ACHN (cell line): ENCODE measurements at regions not wholly inside any gene's neighbourhood (a gene's known extent, or its start where the extent isn't known, plus 50 kb on each side); places are given as distances from the start of the nearest gene placed in this dataset.
"Not testable (repeated sequence)": the region's sequence is repeated elsewhere in the genome, so short reads cannot be mapped to it uniquely, and the experiment has no call there.

Experiments
- DNase-seq: peaks from one replicate; pipeline ENCODE4 v3.0.0-alpha.2; 2015
- in situ Hi-C: cut with HindIII; loops from 2 replicates; pipeline ENCODE4 v1.10.0; 2017; ENCODE audit warnings: low sequenced_read_pairs, low pct_ligation_motif_present, low pct_unique_long_range_greater_than_20kb

- in situ Hi-C loops: no loop called here
- DNase-seq: no peak
These were observed 1437.2 kb downstream of the LRFN5 start for GRCh38 chr14:43043850-43044249.

DNA sequence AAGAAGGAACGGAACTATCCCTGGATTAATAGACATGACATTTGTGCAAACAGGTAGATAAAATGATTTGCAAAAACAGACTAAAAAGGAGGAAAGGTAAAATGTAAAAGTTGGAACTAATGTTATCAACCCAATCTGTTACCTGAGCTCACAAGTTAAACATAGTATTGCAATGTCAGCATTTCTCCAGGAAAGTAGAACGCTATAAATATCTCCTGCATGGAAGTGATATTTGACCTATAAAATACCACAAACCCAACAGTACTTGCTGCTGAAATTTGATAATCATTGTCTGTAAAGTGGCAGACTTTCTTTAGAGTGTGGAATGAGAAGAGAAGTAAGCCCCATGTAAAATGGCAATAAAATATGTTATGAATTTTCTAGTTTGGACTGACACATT, 1435.7 kb downstream of the LRFN5 start:
- no peak for DNase-seq
- in situ Hi-C loops: no loop called here

DNA sequence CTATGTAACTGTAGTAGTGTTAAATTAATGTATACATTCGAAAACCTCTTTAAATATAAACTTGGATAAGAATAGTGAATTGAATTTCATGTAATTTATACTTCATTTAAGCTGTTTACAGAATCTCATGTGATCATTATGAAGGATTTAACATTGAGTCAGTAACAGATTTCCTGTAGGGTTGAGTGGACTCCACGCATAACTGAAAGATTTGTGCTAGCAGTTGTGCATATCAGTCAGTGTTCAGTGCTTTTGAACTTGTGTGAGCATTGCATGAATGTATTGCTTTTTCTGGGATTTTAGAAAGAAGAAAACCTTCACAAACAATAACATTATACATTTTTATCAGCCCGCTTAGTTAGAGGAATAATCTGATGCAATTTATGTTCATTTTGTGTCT, 1435.3 kb downstream of the LRFN5 start:
- DNase-seq: no peak
- in situ Hi-C loops: no loop called here

DNA sequence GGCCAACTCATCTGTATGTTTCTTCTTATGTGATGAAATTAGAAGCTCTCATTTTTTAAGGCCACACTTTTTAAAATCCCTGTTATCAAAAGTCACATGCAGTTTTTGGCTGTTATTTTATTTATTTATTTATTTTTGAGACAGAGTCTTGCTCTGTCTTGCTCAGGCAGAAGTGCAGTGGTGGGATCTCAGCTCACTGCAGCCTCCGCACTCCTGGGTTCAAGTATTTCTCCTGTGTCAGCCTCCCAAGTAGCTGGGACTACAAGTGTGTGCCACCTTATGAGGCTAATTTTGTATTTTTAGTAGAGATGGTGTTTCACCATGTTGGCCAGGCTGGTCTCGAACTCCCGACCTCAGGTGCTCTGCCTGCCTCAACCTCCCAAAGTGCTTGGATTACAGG, 1434.5 kb downstream of the LRFN5 start:
- in situ Hi-C loops: no loop called here
- DNase-seq: no peak

DNA sequence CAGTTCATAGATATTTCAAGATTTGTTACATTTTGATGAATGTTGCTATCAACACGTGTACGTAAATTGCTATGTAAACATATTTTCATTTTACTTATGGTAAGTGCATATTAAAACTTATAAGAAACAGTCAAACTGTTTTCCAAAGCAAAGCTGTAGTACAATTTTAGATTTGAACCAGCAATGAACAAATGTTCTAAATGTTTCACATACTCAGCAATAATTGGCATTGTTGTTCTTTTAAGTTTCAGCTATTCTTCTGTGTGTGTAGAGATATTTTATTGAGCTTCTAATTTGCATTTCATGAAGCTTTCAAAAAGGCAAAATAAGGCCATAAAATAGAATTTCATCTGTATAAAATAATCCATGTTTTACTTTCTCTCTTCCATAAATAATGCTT, 1433.2 kb downstream of the LRFN5 start:
- in situ Hi-C loops: no loop called here
- no peak for DNase-seq

GRCh38 chr14:43031598-43031997, 1424.9 kb downstream of the LRFN5 start:
- in situ Hi-C loops: no loop called here
- peak; percentile 26 for DNase-seq

DNA sequence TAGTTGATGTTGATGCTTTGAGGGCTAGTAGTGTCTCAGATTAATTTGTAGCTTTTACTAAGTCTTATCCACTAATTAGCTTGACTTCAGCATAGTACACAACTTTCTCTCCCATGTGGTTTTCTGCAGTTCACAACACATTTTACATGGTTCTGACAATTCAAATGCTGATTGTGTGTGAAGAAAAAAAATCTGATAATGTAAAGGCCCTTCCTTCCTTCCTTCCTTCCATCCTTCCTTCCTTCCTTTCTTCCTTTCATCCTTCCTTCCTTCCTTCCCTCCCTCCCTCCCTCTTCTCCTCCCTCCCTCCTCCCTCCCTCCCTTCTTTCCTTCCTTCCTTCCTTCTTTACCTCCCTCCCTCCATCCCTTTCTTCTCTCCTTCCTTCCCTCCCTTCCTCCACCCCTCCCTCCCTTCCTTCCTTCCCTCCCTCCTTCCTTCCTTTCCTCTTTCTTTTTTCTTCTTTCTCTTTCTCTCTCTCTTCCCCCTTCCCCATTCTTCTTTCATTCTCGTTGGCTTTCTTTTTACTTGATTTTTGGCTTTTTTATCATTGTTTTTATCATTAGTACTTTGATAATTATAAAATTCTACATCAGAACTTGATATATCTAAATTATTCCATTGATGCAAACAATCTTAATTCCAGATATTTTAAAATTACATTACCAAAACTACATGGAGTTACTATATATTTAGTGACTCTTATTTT, 1415.6 kb downstream of the LRFN5 start:
- in situ Hi-C loops: no loop called here
- no peak for DNase-seq

DNA sequence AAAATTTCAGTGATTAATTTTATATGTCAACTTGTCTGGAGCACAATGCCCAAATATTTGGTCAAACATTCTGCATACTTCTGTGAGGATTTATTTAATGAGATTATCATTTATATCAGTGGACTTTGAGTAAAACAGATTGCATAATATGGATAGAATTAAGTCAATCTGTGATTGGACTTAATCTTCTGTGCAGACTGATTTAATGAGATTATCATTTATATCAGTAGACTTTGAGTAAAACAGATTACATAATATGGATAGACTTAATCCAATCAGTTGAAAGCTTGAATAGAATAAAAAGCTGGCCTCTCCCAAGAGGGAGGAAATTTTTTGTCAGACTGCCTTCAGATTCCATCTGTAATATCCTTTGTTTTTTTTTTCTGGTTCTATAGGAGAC, 1413.2 kb downstream of the LRFN5 start:
- in situ Hi-C loops: no loop called here
- no peak for DNase-seq

GRCh38 chr14:43014338-43014737, 1407.7 kb downstream of the LRFN5 start:
- no peak for DNase-seq
- in situ Hi-C loops: no loop called here

- DNase-seq: no peak
- in situ Hi-C loops: no loop called here
These were observed 1406.1 kb downstream of the LRFN5 start for GRCh38 chr14:43012817-43013216.

GRCh38 chr14:43005807-43006206, 1399.1 kb downstream of the LRFN5 start:
- in situ Hi-C loops: no loop called here
- peak; percentile 19 for DNase-seq

- DNase-seq: no peak
- in situ Hi-C loops: no loop called here
These were observed 1397.2 kb downstream of the LRFN5 start for GRCh38 chr14:43003845-43004244.

DNA sequence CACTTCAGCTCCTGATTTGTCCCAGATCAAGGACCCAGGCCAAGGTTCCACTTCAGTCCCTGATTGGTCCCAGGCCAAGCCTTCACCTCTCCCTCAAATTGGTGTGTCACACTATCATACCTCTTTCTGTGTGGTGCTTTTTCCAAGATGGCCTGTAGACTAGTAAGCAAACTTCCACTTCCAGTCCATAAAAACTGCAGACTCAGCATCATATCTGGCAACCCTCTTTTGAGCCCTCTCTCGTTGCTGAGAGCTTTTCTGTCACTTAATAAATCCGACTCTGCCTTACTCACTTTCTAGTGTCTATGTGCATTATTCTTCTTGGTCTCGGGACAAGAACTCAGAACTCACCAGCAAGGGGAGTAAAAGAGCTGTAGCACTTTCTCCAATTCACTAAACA, 1395.1 kb downstream of the LRFN5 start:
- no peak for DNase-seq
- in situ Hi-C loops: no loop called here

GRCh38 chr14:42994051-42994736, 1387.5 kb downstream of the LRFN5 start:
- no peak for DNase-seq
- in situ Hi-C loops: no loop called here

GRCh38 chr14:42992930-42993329, 1386.3 kb downstream of the LRFN5 start:
- in situ Hi-C loops: no loop called here
- DNase-seq: no peak

GRCh38 chr14:42980419-42980818, 1373.7 kb downstream of the LRFN5 start:
- no peak for DNase-seq
- in situ Hi-C loops: no loop called here

DNA sequence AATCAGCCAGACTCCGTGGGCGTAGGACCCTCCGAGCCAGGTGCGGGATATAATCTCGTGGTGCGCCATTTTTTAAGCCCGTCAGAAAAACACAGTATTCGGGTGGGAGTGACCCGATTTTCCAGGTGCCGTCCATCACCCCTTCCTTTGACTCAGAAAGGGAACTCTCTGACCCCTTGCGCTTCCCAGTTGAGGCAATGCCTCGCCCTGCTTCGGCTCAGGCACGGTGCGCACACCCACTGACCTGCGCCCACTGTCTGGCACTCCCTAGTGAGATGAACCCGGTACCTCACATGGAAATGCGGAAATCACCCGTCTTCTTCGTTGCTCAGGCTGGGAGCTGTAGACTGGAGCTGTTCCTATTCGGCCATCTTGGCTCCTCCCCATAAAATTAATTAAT, 1366.5 kb downstream of the LRFN5 start:
- DNase-seq, in situ Hi-C loops: not testable (repeated sequence)

DNA sequence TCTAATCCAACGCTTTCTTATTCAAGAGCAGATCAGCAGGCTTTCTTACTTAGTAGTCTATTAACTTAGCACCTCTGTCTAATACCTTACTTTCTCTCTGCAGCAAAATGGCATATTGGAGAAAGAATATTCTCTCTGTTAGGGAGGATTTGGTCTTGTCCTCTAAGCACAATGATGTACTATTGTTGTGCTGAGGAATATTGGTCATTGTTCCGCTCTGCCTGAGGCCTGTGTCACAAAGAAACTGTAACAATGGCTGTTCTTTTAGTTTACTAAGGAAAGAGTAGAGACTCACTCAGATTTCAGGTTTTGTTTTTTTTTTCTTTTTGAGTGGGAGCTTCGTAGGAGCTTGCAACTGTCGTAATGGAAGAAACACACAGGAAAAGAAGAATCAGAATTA, 1358.8 kb downstream of the LRFN5 start:
- DNase-seq: no peak
- in situ Hi-C loops: no loop called here

GRCh38 chr14:42961509-42961908, 1354.8 kb downstream of the LRFN5 start:
- DNase-seq: no peak
- in situ Hi-C loops: no loop called here

- in situ Hi-C loops: no loop called here
These were observed 1343.7 kb downstream of the LRFN5 start for GRCh38 chr14:42950363-42950762.

More at GRCh38 chr14:42950363-42950762, 1343.7 kb downstream of the LRFN5 start:
- DNase-seq: no peak
